Activated CD4-positive, alpha-beta T cell treated with anti-CD3 and anti-CD28 coated beads, Interleukin-2, amount 50 U/mL, for 16 hours (primary cell): ENCODE measurements at regions not wholly inside any gene's neighbourhood (a gene's known extent, or its start where the extent isn't known, plus 50 kb on each side); places are given as distances from the start of the nearest gene placed in this dataset.

Experiments
- DNase-seq: peaks from one replicate; pipeline ENCODE4 v3.0.0-alpha.2; 2020

DNA sequence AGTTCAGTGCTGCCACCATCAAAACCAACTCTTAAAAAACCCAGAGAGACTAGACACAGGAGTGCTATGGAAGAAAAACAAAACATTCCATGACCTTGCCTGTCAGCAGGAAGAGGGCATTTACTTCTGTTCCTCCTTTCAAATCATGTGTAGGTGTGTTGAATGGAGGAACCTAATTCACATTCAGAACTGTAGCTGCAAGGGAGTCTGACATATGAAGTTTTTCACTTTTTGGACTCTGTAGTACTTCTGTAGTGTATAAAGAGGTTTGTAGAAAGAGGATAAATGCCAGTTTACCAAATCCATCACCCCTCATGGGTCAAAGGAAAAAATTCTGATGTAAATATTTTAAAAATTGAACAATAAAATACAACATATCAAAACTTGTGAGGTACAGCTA, 51.1 kb upstream of the SYPL1 start:
- no peak for DNase-seq
